GM19467 (cell line): ENCODE measurements at regions not wholly inside any gene's neighbourhood (a gene's known extent, or its start where the extent isn't known, plus 50 kb on each side); places are given as distances from the start of the nearest gene placed in this dataset.

Source experiments
- ATAC-seq: cut with Tn5 transposase; IDR thresholded peaks from one replicate; pipeline ENCODE4 v1.9.1; 2021; ENCODE audit warnings: mild to moderate bottlenecking, moderate library complexity; ENCODE audit not compliant: unreplicated experiment

- ATAC-seq, result no peak
These were observed 50.4 kb upstream of the FGF16 start for GRCh38 chrX:77396781-77397180.
